HG02763 (cell line): ENCODE measurements at regions not wholly inside any gene's neighbourhood (a gene's known extent, or its start where the extent isn't known, plus 50 kb on each side); places are given as distances from the start of the nearest gene placed in this dataset.
A peak's percentile ranks its signal among the peaks of the same experiment; 100 is the strongest.

Source experiments
- ATAC-seq: cut with Tn5 transposase; IDR thresholded peaks from one replicate; pipeline ENCODE4 v1.9.1; 2021; ENCODE audit warnings: mild to moderate bottlenecking, moderate library complexity; ENCODE audit not compliant: unreplicated experiment

GRCh38 chr6:149212206-149212605 is 105.3 kb upstream of the TAB2 start:
- ATAC-seq: no peak

- peak; percentile 24 for ATAC-seq
Measured at GRCh38 chr6:149212892-149213801, 104.4 kb upstream of the TAB2 start.

GRCh38 chr6:149213829-149214228 is 103.7 kb upstream of the TAB2 start:
- no peak for ATAC-seq

GRCh38 chr6:149216459-149216858 is 101.1 kb upstream of the TAB2 start:
- no peak for ATAC-seq

- ATAC-seq: peak; percentile 61
Measured at GRCh38 chr6:149217466-149217888, 100.0 kb upstream of the TAB2 start.

GRCh38 chr6:149218471-149218870 is 99.0 kb upstream of the TAB2 start:
- no peak for ATAC-seq

GRCh38 chr6:149218915-149219314 is 98.6 kb upstream of the TAB2 start:
- no peak for ATAC-seq

- no peak for ATAC-seq
Measured at GRCh38 chr6:149220882-149221773, 96.4 kb upstream of the TAB2 start.

- ATAC-seq: no peak
Measured at GRCh38 chr6:149221774-149222070, 95.8 kb upstream of the TAB2 start.

GRCh38 chr6:149223120-149223903 is 94.2 kb upstream of the TAB2 start:
- ATAC-seq: no peak

GRCh38 chr6:149223904-149224351 is 93.6 kb upstream of the TAB2 start:
- no peak for ATAC-seq

GRCh38 chr6:149224399-149224798 is 93.1 kb upstream of the TAB2 start:
- no peak for ATAC-seq

GRCh38 chr6:149225370-149225769 is 92.1 kb upstream of the TAB2 start:
- no peak for ATAC-seq

- ATAC-seq: no peak
Measured at GRCh38 chr6:149225946-149226345, 91.6 kb upstream of the TAB2 start.

GRCh38 chr6:149227796-149228195 is 89.7 kb upstream of the TAB2 start:
- no peak for ATAC-seq

- no peak for ATAC-seq
Measured at GRCh38 chr6:149228311-149228955, 89.1 kb upstream of the TAB2 start.

- ATAC-seq: no peak
Measured at GRCh38 chr6:149229096-149229495, 88.4 kb upstream of the TAB2 start.

GRCh38 chr6:149230712-149231460 is 86.6 kb upstream of the TAB2 start:
- no peak for ATAC-seq

- ATAC-seq: no peak
Measured at GRCh38 chr6:149231778-149232177, 85.7 kb upstream of the TAB2 start.
